NCI-H526 (cell line): ENCODE measurements at regions not wholly inside any gene's neighbourhood (a gene's known extent, or its start where the extent isn't known, plus 50 kb on each side); places are given as distances from the start of the nearest gene placed in this dataset.
"Not testable (repeated sequence)": the region's sequence is repeated elsewhere in the genome, so short reads cannot be mapped to it uniquely, and the experiment has no call there.

ENCODE experiments used
- DNase-seq, 2 experiments: peaks; one replicate each; lab custom pipeline; 2025; lab: John Stamatoyannopoulos, UW

DNA sequence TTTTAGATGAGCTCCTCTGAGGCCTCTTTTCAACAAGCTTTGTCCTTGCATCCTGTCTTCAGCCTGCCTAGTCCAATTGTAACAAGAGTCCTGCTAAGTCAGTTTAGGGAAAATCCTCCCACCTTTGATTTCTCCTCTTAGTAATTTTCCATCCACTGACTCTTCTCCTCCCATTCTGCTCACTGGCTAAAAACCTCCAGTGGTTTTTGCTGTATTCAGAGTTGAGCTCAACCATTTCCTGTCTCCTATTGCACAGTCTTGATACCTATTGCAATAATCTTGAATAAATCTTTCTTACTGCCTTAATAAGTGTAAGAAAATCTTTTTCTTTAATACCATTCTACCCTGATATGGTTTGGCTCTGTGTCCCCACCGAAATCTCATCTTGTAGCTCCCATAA is 117.8 kb upstream of the ENPP6 start:
- no peak for DNase-seq

DNA sequence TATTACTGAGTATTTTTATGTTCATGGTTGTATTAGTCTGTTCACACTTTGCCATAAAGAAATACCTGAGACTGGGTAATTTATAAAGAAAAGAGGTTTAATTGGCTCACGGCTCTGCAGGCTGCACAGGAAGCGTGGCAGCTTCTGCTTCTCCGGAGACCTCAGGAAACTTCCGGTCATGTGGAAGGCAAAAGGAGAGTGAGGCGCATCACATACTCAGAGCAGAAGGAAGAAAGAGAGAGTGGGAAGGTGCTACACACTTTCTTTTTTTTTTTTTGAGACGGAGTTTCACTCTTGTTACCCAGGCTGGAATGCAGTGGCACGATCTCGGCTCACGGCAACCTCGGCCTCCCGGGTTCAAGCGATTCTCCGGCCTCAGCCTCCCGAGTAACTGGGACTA is 115.8 kb upstream of the ENPP6 start:
- not testable (repeated sequence) for DNase-seq

DNA sequence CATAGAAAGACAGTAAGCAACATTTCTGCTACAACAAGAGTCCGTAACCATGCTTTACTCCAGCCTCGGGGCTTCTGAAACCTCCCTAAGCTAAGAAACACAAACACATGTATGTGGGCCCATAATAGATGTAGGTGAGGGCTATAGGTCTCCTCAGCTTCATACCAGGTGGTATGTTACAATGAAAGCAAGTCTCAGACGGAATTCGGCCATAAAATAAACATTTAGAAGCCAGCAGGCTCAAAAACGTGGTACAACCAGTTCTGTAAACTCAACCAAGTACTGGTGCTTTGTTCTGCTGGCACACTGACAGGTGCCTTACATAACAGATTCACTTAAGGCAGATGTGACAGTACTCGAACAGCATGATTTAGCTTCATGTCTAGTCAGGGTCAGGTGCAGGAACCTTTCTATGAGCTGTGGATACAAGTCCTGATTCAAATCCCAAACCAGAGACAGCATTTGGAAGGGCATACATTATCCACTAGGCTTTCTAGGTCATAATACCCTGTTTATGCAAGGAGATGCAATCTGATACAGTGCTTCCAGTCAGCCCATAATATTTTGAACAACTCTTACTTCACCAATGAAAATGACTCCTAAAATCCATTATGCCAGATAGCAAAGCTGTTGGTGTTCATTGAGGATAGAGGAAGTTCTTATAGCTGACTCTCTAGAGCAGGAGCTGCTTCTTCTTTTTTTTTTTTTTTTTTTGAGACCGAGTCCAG is 113.8 kb upstream of the ENPP6 start:
- DNase-seq, result no peak

DNA sequence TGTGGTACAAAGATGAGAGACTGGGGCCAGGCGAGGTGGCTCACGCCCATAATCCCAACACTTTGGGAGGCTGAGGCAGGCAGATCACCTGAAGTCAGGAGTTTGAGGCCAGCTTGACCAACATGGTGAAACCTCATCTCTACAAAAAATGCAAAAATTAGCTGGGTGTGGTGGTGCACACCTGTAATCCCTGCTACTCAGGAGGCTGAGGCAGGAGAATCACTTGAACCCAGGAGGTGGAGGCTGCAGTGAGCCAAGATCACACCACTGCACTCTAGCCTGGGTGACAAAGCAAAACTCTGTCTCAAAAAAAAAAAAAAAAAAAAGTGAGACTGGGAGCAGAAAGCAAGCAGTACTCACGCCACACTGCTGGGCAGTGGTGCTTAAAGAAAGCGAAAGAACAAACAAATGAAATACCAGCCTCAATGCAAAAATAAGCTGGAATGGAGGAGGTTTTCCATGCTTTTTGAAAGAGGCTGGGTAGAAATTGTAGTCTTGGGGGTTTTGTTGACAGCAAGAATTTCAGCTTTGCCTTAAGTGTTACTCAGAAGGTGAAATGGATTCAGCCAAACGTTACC is 112.9 kb upstream of the ENPP6 start:
- not testable (repeated sequence) for DNase-seq

DNA sequence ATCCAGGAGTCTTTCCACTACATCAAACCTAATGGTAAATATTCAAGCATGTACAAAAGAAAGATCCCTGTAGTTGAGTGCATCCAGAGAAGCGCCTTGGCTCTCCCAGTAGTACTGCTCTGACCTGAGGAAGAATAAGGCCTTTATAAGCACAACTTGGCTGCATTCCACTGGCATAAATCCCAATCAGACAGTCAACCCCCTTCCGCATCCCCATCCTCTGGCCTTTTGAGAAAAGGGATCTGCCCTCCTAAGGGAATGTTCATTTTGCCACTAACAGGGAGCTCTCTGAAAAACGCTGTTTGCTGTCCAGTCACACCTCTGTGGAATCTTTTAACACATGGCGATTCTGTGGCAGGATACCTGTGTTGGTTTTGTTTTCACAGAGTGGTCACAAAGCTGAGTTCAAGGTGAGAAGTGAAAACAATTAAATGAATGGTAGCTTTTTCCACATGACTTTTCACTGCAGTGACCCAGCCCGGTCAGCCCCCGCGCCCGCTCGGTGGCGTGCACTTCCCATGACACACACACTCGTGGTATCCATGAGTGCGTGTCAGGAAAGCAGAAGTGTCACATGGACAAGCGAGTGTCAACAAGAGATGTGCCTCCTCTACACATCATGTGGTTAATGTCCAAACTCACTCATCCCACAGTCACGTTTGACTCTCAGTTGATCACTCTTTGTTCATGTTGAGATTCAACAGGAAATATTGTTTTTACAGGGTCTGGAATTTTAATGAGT is 112.2 kb upstream of the ENPP6 start:
- DNase-seq, result no peak

DNA sequence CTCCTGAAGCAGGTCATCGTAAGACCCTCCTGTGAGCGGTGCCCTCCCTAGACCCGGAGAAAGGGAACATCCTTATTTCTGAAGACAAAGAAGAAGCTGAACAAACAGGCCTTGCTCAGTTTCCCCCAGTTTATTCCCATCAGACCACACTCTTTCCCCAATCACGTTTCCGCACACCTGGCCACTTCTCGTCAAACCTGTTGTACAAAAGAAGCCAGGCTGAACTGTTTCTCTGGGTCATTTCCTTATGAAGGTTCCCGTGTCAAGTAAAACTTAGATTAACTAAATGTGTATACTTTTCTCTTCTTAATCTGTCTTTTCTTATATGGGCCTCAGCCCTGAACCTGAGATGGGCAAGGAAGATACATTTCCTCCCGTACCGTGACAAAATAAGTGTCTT is 111.6 kb upstream of the ENPP6 start:
- no peak for DNase-seq

DNA sequence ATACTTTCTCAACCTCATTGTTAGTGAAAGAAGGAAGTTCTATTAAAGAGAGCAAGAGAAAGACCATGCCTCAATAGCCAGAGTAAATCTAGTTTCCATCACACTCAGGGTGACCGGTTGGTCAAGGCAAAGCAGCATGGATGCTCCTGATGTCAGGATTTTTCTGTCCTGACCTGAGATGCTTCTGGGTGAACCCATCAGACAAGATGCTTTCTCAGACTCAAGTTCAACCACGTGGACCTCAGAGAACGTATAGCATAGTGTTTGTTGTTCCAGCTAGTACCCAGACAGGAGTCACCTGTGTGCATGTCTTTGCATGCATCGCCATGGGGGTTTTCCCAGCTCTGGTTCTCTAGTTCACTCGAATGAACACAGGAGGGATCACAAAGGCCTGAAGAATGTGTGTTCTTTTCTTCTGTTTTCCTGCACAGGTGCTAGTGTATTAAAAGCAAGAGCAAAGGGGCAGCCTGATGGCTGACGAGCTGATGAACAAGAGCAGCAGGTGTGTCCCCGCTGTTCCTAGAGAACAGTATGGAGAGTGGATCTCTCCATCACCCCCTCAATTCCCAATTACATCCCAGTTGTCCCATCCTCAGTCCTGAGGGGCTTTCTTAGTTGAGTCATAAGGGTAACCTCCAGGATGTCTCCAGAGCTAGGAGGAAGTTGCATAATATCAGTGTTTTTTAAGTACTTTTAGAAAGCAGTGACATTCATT is 110.5 kb upstream of the ENPP6 start:
- no peak for DNase-seq

DNA sequence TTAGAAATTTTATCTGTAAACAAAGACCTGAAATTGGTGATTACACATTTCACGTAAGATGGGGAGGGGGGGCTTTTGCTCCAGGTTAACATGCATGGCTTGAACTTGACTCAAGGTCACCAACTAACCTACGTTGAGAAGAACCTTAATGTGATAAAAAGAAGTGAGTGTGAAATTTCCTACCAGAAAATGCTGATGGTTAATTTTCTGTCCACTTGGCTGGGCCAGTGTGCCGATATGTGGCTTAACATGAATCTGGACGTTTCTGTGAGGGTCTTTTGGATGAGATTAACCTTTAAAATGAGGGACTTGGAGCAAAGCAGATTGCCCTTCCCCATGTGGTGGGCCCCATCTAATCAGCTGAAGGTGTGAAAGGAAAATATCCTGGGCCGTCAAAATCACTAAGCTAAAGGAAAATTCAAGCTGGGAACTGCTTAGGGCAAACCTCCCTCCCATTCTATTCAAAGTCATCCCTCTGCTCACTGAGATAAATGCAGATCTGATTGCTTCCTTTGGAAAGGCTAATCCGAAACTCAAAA is 107.3 kb upstream of the ENPP6 start:
- DNase-seq, result no peak

DNA sequence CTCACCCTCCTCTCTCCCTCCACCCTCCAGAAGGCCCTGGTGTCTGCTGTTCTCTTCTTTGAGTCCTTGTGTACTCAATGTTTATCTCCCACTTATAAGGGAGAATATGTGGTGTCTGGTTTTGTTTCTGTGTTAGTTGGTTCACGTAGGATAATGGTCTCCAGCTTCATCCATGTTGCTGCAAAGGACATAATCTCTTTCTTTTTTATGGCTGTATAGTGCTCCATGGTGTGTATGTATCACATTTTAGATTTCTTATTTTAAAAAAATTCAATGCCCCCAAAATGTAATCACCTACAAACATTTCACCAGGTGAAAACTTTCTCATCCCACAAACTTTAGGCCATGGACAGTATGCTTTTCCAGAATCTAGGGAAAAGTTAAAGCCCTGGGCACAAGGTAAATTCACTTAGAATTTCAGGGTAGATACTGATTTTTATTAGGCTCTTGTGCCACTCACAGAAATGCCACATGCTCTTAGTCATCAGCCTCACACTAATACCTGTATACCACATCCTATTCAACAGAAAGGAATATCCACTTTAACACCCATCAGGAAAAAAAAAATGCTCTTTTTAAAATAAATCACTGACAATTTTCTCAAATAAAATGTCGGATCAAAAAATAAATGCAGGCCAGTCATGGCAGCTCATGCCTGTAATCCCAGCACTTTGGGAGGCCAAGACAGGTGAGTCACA is 104.8 kb upstream of the ENPP6 start:
- DNase-seq, result no peak

DNA sequence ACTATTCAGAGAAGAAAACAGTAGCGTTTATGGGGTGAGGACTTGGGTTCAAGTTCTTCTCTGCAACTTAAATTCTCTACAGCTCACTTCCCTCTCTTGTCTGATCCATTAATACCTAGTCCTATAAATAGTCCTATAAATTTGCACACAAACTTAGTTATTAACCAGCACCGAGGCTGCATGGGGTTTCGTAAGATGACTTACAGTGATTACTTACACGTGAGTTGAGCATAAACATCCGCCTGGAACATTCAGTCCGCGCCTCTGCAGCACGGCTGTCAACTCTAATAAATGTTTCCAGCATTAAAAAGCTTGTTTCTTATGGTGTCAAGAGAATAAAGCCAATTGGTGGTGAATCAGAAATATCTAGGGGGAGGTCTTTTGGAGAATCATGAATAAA is 103.0 kb upstream of the ENPP6 start:
- DNase-seq, result no peak

DNA sequence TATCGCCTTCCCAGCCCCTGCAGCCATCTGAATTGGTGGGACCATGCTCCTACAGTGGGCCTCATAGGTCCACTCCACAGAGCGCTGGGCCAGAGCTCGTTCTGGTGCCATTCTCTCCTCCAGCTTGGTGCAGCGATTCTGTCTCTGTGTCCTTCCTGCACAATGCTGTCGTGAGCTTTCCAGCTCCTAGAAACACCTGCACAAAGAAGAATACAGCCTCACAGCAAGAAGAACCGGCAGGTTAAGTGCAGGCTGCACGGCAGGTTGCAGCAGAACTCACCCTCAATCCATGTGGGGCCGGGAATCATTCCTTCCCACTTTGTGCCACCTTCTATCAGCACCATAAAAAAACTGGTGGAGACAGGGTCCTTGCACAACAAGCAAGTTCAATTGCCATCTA is 101.2 kb upstream of the ENPP6 start:
- no peak for DNase-seq

DNA sequence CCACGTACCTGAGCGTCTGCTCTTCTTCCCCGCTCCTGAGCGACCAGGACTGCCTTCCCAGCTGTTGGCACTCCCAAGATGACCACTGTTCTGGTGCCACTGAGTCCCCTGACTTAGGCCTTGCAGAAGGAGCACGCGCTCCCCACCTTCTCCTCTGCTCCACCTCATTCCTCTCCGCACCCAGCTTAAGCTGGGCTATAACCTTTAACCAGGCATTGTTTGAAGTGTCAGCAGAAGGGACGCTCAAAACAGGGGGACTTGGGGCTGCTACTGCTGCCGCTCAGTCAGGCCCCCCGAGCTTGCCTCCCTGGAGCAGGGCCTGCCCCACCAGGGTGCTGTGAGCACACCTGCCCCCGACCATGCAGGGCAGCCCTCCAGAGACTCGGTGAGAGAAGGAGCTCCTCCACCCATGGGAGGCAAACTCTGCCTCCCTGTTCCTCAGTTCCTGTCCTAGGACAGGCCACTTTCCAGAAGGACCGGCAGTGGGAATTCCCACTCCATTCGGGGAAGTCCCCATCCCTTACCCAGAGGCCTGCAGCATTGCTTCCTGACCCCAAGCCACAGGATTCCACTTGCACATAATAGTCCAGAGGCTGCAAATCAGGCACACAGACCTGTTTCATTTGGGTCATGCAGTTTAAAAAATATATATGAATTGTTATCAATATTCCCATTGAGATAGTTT is 99.7 kb upstream of the ENPP6 start:
- DNase-seq, result no peak

DNA sequence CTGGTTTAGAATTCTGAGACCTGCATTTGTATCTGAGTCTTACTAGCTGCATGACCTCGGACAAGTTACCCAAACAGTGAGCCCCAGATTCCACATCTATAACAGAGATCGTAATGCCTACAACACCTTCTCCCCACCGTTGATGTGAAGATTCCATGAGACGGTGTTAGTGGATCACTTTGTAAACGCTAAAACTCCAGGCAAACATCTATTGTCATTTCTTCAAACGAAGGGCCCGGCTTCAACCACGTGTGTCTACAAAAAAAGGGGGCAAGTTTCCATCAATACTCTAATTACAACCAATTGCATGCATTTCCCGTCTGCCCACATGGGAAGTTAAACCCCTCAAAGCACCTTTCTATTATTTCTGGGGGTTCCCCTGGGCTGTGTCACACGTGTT is 99.1 kb upstream of the ENPP6 start:
- DNase-seq, result no peak

DNA sequence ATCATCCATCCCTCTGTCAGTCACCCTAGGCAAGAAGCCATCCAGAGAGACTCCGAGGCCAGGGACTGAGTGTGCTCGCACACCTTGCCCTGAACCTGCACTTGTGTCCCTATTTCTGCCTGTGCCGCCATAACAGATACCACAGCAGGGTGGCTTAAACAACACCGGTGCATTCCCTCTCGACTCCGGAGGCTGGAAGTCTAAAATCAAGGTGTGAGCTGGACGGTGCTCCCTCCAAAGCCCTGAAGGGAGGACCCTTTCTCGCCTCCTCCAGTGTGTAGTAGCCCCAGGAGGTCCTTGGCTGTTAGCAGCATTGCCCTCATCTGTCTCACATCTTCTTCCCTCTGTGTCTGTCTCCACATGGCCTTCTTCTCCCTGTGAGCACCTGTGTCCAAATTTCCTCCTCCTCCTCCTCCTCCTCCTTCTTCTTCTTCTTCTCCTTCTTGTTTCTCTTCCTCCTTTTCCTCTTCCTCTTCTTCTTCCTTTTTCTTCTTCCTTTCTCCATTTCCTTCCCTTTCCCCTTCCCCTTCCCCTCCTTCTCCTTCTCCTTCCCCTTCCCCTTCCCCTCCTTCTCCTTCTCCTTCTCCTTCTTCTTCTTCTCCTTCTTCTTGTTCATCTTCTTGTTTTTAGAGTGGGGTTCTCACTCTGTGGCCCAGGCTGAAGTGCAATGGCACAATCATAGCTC is 98.1 kb upstream of the ENPP6 start:
- no peak for DNase-seq

DNA sequence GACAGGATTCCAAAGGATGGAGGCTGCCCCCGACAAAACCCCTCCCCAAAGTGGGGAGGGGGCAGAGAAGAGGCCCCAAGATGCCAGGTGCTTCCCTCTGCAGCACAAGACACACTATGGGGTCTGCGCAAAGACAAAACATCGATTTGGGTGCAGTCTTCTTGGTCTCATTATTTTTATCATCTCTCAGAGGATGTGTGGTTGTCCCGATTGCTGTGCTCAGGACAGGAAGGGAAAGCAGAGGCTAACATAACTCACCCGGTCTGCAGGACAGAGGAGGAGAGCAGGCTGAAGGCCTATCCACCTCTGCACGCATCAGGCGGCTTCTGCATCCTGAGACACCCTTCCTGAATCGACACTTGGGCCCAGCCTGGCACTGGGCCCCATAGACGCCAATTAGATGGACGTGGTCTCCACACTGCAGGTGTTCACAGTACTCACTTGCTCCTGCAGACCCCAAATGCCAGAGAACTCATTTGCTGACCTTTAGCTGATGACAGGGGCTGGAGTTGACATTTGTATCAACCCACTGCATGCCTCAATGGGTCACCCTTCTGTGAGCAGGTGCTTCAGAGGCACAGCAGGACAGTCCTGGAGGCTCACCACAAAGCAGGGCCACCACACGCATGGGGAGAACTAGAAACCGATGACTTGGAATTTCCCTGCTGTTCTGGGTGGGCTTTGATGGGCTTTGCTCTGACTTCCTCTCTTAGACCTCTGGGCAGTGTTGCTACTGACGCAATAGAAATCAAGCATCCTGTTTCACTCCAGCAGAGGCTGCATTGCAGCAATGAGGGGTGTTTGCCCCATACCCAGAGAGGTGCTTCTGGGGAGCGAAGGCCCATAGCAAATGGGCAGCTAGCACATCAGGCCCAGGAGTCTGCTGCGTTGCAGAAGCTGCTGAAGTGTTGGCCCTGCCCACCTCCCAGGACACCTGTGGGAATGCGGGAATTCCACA is 96.3 kb upstream of the ENPP6 start:
- no peak for DNase-seq

DNA sequence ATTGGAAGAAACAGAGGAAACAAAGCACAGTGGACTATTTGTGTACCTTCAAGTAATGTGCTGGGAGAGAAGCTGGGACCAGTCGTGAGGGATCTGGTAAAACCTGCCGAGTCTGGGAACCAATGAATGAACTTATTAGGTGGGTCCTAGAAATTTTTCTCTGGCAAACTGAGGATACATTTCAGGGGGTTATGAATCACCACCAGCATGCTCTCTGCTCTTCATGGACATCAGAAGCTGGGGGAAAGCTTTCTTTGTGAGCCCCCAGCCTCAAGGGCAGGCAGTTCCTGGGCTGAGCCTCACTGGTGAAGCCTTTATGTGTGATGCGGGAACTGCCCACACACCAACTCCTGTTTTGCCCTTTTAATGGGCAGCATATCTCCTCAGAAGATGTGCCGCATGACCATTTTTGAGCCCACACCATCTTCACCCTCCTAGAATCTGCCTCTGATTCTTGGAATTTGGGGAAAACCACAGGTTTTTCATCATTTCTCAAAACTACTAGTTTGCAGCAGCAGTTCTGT is 95.4 kb upstream of the ENPP6 start:
- no peak for DNase-seq

DNA sequence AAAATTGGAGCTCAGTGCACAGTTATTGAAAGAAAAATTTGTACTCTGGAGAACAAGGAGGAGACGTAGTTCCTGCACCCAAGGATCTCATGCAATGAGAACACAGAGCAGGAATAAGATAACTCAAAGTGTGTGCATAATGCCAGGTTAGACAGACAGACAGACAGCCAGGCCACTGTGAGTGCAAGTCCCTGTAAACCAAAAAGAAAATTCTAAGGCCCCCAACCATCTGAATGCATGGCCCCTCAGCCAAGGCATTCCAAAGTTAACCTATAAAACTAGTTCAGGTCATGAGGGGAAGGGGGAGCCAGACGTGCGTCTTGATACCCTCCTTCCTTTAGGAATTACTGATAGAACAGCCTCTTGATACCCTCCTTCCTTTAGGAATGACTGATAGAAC is 94.5 kb upstream of the ENPP6 start:
- DNase-seq, result no peak

DNA sequence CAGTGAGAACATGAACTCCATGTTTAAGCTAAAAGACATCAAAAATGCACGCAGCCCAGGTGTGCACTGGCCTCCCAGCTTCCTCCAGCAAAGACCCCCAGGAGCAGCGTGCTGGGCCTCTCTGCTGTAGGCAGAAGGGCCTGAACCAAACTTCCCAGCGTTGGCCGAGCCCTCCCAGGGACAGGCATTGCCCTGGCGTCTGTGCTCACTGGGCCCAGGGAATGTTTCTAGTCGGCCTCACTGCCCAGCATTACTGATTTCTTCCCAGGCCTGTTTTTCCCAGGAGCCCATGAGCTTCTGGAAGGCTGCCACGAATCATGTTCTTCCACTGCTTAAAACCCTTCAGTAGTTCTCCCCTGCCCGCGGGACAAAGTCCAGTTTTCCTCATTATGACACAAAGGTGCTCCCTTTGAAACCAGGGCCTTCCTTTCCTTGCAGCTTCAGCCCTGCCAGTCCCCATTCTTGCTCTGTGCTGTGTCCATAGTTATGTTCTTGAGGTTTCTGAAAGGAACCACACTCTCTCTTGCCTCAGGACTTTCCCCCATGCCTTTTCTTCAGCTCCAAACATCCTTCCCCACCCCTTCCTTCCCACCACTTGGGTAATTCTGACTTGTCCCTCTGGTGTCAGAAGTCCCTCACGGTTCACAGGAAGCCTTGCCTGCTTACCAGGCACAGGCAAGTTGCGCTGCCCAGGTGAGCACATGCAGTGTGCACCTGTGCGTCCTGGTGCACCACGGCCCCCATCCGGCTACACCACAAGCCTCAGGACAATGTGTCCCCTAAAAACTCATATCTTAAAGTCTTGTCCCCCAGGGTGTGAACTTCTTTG is 93.4 kb upstream of the ENPP6 start:
- no peak for DNase-seq
